SK-N-SH treated with all-trans-retinoic acid at 6 μM for 48 hours (cell line): ENCODE measurements at regions not wholly inside any gene's neighbourhood (a gene's known extent, or its start where the extent isn't known, plus 50 kb on each side); places are given as distances from the start of the nearest gene placed in this dataset.

Experiments
- ATAC-seq: fragments of 200-7000 bp; cut with Tn5 transposase; 3 replicates; pipeline ENCODE4 v1.9.1; 2020; ENCODE audit warnings: mild to moderate bottlenecking, moderate library complexity
- BACH2 ChIP-seq: fragments of 250-450 bp; sonication (Bioruptor Pico); IDR thresholded peaks from 2 replicates; pipeline ENCODE4 v1.9.0; 2021; ENCODE audit warnings: mild to moderate bottlenecking, borderline replicate concordance
- CREB5 ChIP-seq: fragments of 250-450 bp; sonication (Bioruptor Pico); IDR thresholded peaks from 2 replicates; pipeline ENCODE4 v1.5.1; 2020; ENCODE audit warnings: low read depth, mild to moderate bottlenecking, moderate library complexity
- CSDC2 ChIP-seq: fragments of 250-450 bp; sonication (Bioruptor Pico); IDR thresholded peaks from 2 replicates; pipeline ENCODE4 v1.5.0; 2020; ENCODE audit warnings: mild to moderate bottlenecking, moderate library complexity
- CSRNP3 ChIP-seq: fragments of 250-450 bp; sonication (Bioruptor Pico); IDR thresholded peaks from 2 replicates; pipeline ENCODE4 v1.5.1; 2021; ENCODE audit warnings: mild to moderate bottlenecking, moderate library complexity
- ESRRG ChIP-seq: fragments of 250-450 bp; sonication (Bioruptor Pico); IDR thresholded peaks from 2 replicates; pipeline ENCODE4 v1.6.1; 2021; ENCODE audit warnings: mild to moderate bottlenecking
- GLIS3 ChIP-seq: fragments of 250-450 bp; sonication (Bioruptor Pico); IDR thresholded peaks from 2 replicates; pipeline ENCODE4 v1.5.0; 2020; ENCODE audit warnings: mild to moderate bottlenecking, moderate library complexity
- ISL1 ChIP-seq: fragments of 250-450 bp; sonication (Bioruptor Pico); IDR thresholded peaks from 2 replicates; pipeline ENCODE4 v2.1.2; 2022; ENCODE audit warnings: mild to moderate bottlenecking, moderate library complexity
- OSR1 ChIP-seq: fragments of 250-450 bp; sonication (Bioruptor Pico); IDR thresholded peaks from 2 replicates; pipeline ENCODE4 v1.8.0; 2022; ENCODE audit warnings: moderate library complexity, mild to moderate bottlenecking, inconsistent platforms
- POU6F1 ChIP-seq: fragments of 250-450 bp; sonication (Bioruptor Pico); IDR thresholded peaks from 2 replicates; pipeline ENCODE4 v1.8.0; 2021; ENCODE audit warnings: low read depth, mild to moderate bottlenecking, moderate library complexity, borderline replicate concordance
- PPARA ChIP-seq: fragments of 250-450 bp; sonication (Bioruptor Pico); IDR thresholded peaks from 2 replicates; pipeline ENCODE4 v1.5.0; 2020; ENCODE audit warnings: mild to moderate bottlenecking, borderline replicate concordance
- RARB ChIP-seq: fragments of 250-450 bp; sonication (Bioruptor Pico); IDR thresholded peaks from 2 replicates; pipeline ENCODE4 v1.8.0; 2021; ENCODE audit warnings: mild to moderate bottlenecking, moderate library complexity
- SNAI2 ChIP-seq: fragments of 250-450 bp; sonication (Bioruptor Pico); IDR thresholded peaks from 2 replicates; pipeline ENCODE4 v1.5.0; 2020; ENCODE audit warnings: mild to moderate bottlenecking, moderate library complexity
- TCF4 ChIP-seq: fragments of 250-450 bp; sonication (Bioruptor Pico); IDR thresholded peaks from 2 replicates; pipeline ENCODE4 v1.8.0; 2021; ENCODE audit warnings: mild to moderate bottlenecking, moderate library complexity, borderline replicate concordance
- TOX ChIP-seq: fragments of 250-450 bp; sonication (Bioruptor Pico); IDR thresholded peaks from 2 replicates; pipeline ENCODE4 v1.8.0; 2021; ENCODE audit warnings: mild to moderate bottlenecking, moderate library complexity, borderline replicate concordance
- TSHZ2 ChIP-seq: fragments of 250-450 bp; sonication (Bioruptor Pico); IDR thresholded peaks from 2 replicates; pipeline ENCODE4 v1.5.0; 2020; ENCODE audit warnings: mild to moderate bottlenecking, moderate library complexity
- ZC3H10 ChIP-seq: fragments of 250-450 bp; sonication (Bioruptor Pico); IDR thresholded peaks from 2 replicates; pipeline ENCODE4 v1.5.1; 2021; ENCODE audit warnings: mild to moderate bottlenecking, moderate library complexity
- ZFP3 ChIP-seq: fragments of 250-450 bp; sonication (Bioruptor Pico); IDR thresholded peaks from 2 replicates; pipeline ENCODE4 v1.5.0; 2020; ENCODE audit warnings: mild to moderate bottlenecking, moderate library complexity
- ZFP30 ChIP-seq: fragments of 450-650 bp; formaldehyde crosslinking; IDR thresholded peaks from 2 replicates; pipeline ENCODE4 v1.5.0; 2022; ENCODE audit warnings: mild to moderate bottlenecking, moderate library complexity
- ZNF70 ChIP-seq: fragments of 450-650 bp; formaldehyde crosslinking; IDR thresholded peaks from 2 replicates; pipeline ENCODE4 v1.5.0; 2020; ENCODE audit warnings: mild to moderate bottlenecking, moderate library complexity
- ZNF8 ChIP-seq: fragments of 450-650 bp; formaldehyde crosslinking; IDR thresholded peaks from 2 replicates; pipeline ENCODE4 v1.5.0; 2020; ENCODE audit warnings: mild to moderate bottlenecking, moderate library complexity
- TF ChIP-seq, protein P1 (sequence below): fragments of 250-450 bp; sonication (Bioruptor Pico); IDR thresholded peaks from 2 replicates; pipeline ENCODE4 v1.8.0; 2020; ENCODE audit warnings: mild to moderate bottlenecking, moderate library complexity, borderline replicate concordance

GRCh38 chr10:2920168-2920567 lies 147.2 kb upstream of the PFKP start:
- TF ChIP-seq RARB, result no peak
- TF ChIP-seq OSR1, result no peak
- TF ChIP-seq ISL1 (CRISPR knock-in tag), result no peak
- TF ChIP-seq PPARA, result no peak
- no peak for TF ChIP-seq TOX (CRISPR knock-in tag)
- no peak for TF ChIP-seq BACH2 (CRISPR knock-in tag)
- no peak for TF ChIP-seq POU6F1 (CRISPR knock-in tag)
- TF ChIP-seq ZFP3, result no peak
- TF ChIP-seq ESRRG, result no peak
- no peak for TF ChIP-seq ZNF70 (CRISPR knock-in tag)
- no peak for TF ChIP-seq ZFP30 (CRISPR knock-in tag)
- TF ChIP-seq CSRNP3 (CRISPR knock-in tag), result no peak
- TF ChIP-seq TSHZ2 (CRISPR knock-in tag), result no peak
- no peak for ATAC-seq

DNA sequence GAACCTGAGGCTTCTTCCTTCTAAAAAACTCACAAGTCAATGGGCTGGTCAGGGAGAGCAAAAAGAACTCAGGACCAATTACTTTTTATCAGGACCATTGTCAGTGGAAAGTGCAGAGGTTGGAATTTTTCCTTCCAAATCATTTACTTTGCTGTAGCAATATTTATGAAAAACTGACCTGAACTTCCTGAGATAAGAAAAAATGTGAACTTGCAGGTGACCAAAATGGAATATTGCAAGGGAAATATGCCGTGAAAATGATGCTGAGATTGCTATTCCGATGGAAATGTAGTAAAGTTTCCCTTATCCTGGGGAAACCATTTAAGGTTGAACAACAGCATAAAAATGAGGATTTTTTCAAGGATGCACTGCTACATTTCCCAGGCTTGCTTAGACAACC lies 148.3 kb upstream of the PFKP start:
- no peak for TF ChIP-seq POU6F1 (CRISPR knock-in tag)
- TF ChIP-seq CREB5 (CRISPR knock-in tag), result no peak
- TF ChIP-seq CSRNP3 (CRISPR knock-in tag), result no peak
- TF ChIP-seq TCF4 (CRISPR knock-in tag), result no peak
- TF ChIP-seq TOX (CRISPR knock-in tag), result no peak
- no peak for TF ChIP-seq ZFP3
- no peak for TF ChIP-seq ZFP30 (CRISPR knock-in tag)
- no peak for TF ChIP-seq TSHZ2 (CRISPR knock-in tag)
- TF ChIP-seq BACH2 (CRISPR knock-in tag), result no peak
- TF ChIP-seq SNAI2 (CRISPR knock-in tag), result no peak
- TF ChIP-seq, protein P1, sequence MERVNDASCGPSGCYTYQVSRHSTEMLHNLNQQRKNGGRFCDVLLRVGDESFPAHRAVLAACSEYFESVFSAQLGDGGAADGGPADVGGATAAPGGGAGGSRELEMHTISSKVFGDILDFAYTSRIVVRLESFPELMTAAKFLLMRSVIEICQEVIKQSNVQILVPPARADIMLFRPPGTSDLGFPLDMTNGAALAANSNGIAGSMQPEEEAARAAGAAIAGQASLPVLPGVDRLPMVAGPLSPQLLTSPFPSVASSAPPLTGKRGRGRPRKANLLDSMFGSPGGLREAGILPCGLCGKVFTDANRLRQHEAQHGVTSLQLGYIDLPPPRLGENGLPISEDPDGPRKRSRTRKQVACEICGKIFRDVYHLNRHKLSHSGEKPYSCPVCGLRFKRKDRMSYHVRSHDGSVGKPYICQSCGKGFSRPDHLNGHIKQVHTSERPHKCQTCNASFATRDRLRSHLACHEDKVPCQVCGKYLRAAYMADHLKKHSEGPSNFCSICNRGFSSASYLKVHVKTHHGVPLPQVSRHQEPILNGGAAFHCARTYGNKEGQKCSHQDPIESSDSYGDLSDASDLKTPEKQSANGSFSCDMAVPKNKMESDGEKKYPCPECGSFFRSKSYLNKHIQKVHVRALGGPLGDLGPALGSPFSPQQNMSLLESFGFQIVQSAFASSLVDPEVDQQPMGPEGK, result no peak
- TF ChIP-seq ZNF8 (CRISPR knock-in tag), result no peak
- no peak for TF ChIP-seq OSR1
- no peak for TF ChIP-seq ISL1 (CRISPR knock-in tag)
- TF ChIP-seq CSDC2, result no peak
- no peak for TF ChIP-seq ZNF70 (CRISPR knock-in tag)
- TF ChIP-seq GLIS3 (CRISPR knock-in tag), result no peak
- no peak for TF ChIP-seq ZC3H10 (CRISPR knock-in tag)
- ATAC-seq, result no peak
